Vagina (tissue), 2 donors: ENCODE measurements at regions not wholly inside any gene's neighbourhood (a gene's known extent, or its start where the extent isn't known, plus 50 kb on each side); places are given as distances from the start of the nearest gene placed in this dataset.
A peak's percentile ranks its signal among the peaks of the same experiment; 100 is the strongest.

Source experiments
- DNase-seq, 2 donors: peaks; one replicate each; pipeline ENCODE4 v3.0.0-alpha.2; 2017; ENCODE audit errors: extremely low spot score in 2 of 2
- H3K27ac ChIP-seq: fragments of 200-600 bp; sonication (generic); one replicate; pipeline ENCODE4 v1.5.1; 2019
- H3K27me3 ChIP-seq: fragments of 200-600 bp; sonication (generic); one replicate; pipeline ENCODE4 v1.5.1; 2019
- H3K36me3 ChIP-seq, 2 donors: fragments of 200-600 bp; sonication (generic); one replicate each; pipeline ENCODE4 v1.5.1; 2017 to 2019
- H3K4me1 ChIP-seq: fragments of 200-600 bp; sonication (generic); one replicate; pipeline ENCODE4 v1.5.1; 2019
- H3K4me3 ChIP-seq, 2 donors: fragments of 200-600 bp; sonication (generic); 1 replicate in 1 of 2; 2 replicates in 1 of 2; pipeline ENCODE4 v1.5.1; 2016 to 2019
- H3K9me3 ChIP-seq: fragments of 200-600 bp; sonication (generic); one replicate; pipeline ENCODE4 v1.5.1; 2019
- CTCF ChIP-seq, 3 experiments: fragments of 450-650 bp in 2 of 3; fragments of 200-600 bp in 1 of 3; sonication (generic) in 1 of 3; IDR thresholded peaks; one replicate each; pipeline ENCODE4 v1.5.1; 2017 to 2019; ENCODE audit warnings: antibody characterized with exemption in 3 of 3, mild to moderate bottlenecking in 2 of 3, moderate library complexity in 2 of 3
- POLR2A ChIP-seq, 2 donors: fragments of 450-650 bp; IDR thresholded peaks; one replicate each; pipeline ENCODE4 v1.6.1; 2017; ENCODE audit warnings: antibody characterized with exemption in 2 of 2, mild to moderate bottlenecking in 2 of 2, moderate library complexity in 2 of 2
- POLR2AphosphoS5 ChIP-seq, 2 donors: sonication (generic); formaldehyde crosslinking; IDR thresholded peaks; one replicate each; pipeline ENCODE4 v1.9.0; 2017; ENCODE audit warnings: antibody characterized with exemption in 2 of 2, mild to moderate bottlenecking in 2 of 2, low read depth in 1 of 2; ENCODE audit not compliant: insufficient read depth in 1 of 2
- intact Hi-C: fragments of 100-400 bp; cut with DNase I; formaldehyde crosslinking; loops from one replicate; pipeline ENCODE4 v1.15.1; 2023

- no peaks in the 10 kb centered on the region for H3K36me3 ChIP-seq
- TF ChIP-seq CTCF (IDR thresholded peaks at IDR 0.05) (no peak), POLR2A (IDR thresholded peaks at IDR 0.05) (no peak), POLR2AphosphoS5 (IDR thresholded peaks at IDR 0.05; ENCODE audit: insufficient read depth in 1 of 2, low read depth in 1 of 2) (no peak)
- no peaks in the 10 kb centered on the region for H3K27me3 ChIP-seq
Observed at GRCh38 chr21:33125680-33126375, 55.9 kb downstream of the OLIG1 start.

GRCh38 chr21:33126569-33126968, 56.6 kb downstream of the OLIG1 start:
- intact Hi-C loops: no loop called here
- no peaks in the 10 kb centered on the region for H3K9me3 ChIP-seq
- no peaks in the 10 kb centered on the region for H3K36me3 ChIP-seq
- no peaks in the 10 kb centered on the region for H3K27me3 ChIP-seq
- TF ChIP-seq POLR2AphosphoS5 (IDR thresholded peaks at IDR 0.05; ENCODE audit: insufficient read depth in 1 of 2, low read depth in 1 of 2) (no peak), POLR2A (IDR thresholded peaks at IDR 0.05) (no peak), CTCF (IDR thresholded peaks at IDR 0.05) (no peak)
- no peak overlapping the region for H3K4me3 ChIP-seq
- no peak overlapping the region for H3K27ac ChIP-seq
- H3K4me1 ChIP-seq: no peaks in the 10 kb centered on the region
- no peak for DNase-seq

More at GRCh38 chr21:33125680-33126375, 55.9 kb downstream of the OLIG1 start:
- Histone ChIP-seq H3K27ac (no peak overlapping the region), H3K9me3 (no peaks in the 10 kb centered on the region), H3K4me3 (no peak overlapping the region), H3K4me1 (no peaks in the 10 kb centered on the region)
- intact Hi-C loops: no loop called here
- DNase-seq: no peak

DNA sequence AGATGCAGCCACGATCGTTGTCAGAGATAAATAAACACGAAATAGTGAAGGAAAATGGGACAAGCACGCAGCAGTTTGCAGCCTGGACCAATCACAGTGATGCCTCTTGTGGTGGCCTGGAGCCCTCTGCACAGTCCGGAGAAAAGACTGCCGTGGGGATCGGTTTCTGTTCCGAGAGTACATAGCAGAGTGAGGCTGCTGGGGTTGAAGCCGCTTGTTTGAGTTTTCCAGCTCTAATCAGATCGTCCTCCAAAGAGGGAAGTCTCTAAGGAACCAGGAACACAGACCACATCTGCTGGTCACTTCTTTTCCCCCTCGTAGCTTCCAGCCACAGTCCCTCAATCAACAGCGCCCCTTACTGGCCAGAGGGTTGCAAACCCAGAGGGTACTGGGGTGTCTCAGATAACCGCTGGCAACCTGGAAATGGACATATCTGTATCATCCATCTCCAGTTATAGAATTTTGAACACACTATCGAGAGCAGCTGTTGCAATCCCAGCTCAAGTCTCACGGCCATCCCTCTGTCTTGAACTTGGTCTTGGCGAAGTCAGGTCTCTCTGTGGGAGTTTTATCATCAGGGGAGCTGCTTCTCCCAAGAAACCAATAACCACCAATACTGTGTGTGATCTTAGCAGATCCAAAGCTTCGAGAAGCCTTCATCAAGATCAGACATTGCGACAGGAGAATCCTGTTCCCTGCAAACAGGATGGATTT, 57.4 kb downstream of the OLIG1 start:
- intact Hi-C loops: no loop called here
- Histone ChIP-seq H3K36me3 (no peaks in the 10 kb centered on the region), H3K4me1 (no peaks in the 10 kb centered on the region), H3K9me3 (no peaks in the 10 kb centered on the region), H3K4me3 (peak overlapping the region; percentile 13 to 23), H3K27ac (no peak overlapping the region), H3K27me3 (no peaks in the 10 kb centered on the region)
- DNase-seq: no peak
- TF ChIP-seq POLR2A (IDR thresholded peaks at IDR 0.05) (no peak), CTCF (IDR thresholded peaks at IDR 0.05) (peak; percentile 5 to 36 (median 26))

- no peak for DNase-seq
- H3K9me3 ChIP-seq: no peaks in the 10 kb centered on the region
- TF ChIP-seq POLR2A (IDR thresholded peaks at IDR 0.05): no peak
- no peaks in the 10 kb centered on the region for H3K36me3 ChIP-seq
- H3K27me3 ChIP-seq: no peaks in the 10 kb centered on the region
- H3K27ac ChIP-seq: no peak overlapping the region
- no peaks in the 10 kb centered on the region for H3K4me1 ChIP-seq
- H3K4me3 ChIP-seq: no peak overlapping the region
- intact Hi-C loops: no loop called here
Observed at GRCh38 chr21:33127868-33128242, 57.9 kb downstream of the OLIG1 start.

DNA sequence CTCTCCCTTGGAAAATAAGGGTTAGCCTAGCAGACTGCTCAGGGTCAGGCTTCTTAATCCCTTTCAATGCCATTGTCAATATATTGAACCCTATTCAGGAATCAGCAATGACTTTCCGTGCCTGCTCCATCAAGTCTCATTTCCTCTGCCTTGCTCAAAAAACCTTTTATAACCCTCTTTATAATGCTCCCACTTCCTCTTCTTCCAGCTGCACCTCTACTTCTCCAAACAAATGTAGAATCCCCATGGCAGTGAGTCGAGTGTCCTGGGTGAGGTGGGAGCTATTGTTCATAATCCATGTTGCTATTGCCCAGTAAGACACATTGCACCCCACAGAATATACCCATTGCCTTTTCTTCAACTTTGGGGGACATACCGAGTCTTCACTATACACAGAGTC, 58.6 kb downstream of the OLIG1 start:
- intact Hi-C loops: no loop called here

More for the DNA sequence above, 58.6 kb downstream of the OLIG1 start:
- no peaks in the 10 kb centered on the region for H3K36me3 ChIP-seq
- DNase-seq: no peak
- no peaks in the 10 kb centered on the region for H3K4me1 ChIP-seq
- no peak overlapping the region for H3K27ac ChIP-seq
- H3K27me3 ChIP-seq: no peaks in the 10 kb centered on the region
- H3K4me3 ChIP-seq: no peak overlapping the region
- H3K9me3 ChIP-seq: no peaks in the 10 kb centered on the region
- TF ChIP-seq CTCF (IDR thresholded peaks at IDR 0.05): no peak
- TF ChIP-seq POLR2AphosphoS5 (IDR thresholded peaks at IDR 0.05; ENCODE audit: insufficient read depth in 1 of 2, low read depth in 1 of 2): no peak
- TF ChIP-seq POLR2A (IDR thresholded peaks at IDR 0.05): no peak
